HEK293 (cell line): ENCODE measurements at regions not wholly inside any gene's neighbourhood (a gene's known extent, or its start where the extent isn't known, plus 50 kb on each side); places are given as distances from the start of the nearest gene placed in this dataset.

Experiments
- CTCF ChIP-seq: fragments of 450-650 bp; formaldehyde crosslinking; IDR thresholded peaks from 2 replicates; pipeline ENCODE4 v1.5.1; 2016; ENCODE audit warnings: missing biosample characterization, missing genetic modification characterization
- PRDM10 ChIP-seq: fragments of 450-650 bp; formaldehyde crosslinking; IDR thresholded peaks from 2 replicates; pipeline ENCODE4 v1.5.1; 2016; ENCODE audit warnings: missing biosample characterization, missing genetic modification characterization
- ZNF10 ChIP-seq: fragments of 450-650 bp; formaldehyde crosslinking; IDR thresholded peaks from 2 replicates; pipeline ENCODE4 v1.5.1; 2017; ENCODE audit warnings: missing biosample characterization, missing genetic modification characterization
- ZNF239 ChIP-seq: fragments of 450-650 bp; formaldehyde crosslinking; IDR thresholded peaks from 2 replicates; pipeline ENCODE4 v1.5.1; 2016; ENCODE audit warnings: missing biosample characterization, missing genetic modification characterization
- ZNF416 ChIP-seq: fragments of 450-650 bp; formaldehyde crosslinking; IDR thresholded peaks from 2 replicates; pipeline ENCODE4 v1.5.1; 2016; ENCODE audit warnings: missing biosample characterization, missing genetic modification characterization
- ZNF510 ChIP-seq: fragments of 450-650 bp; formaldehyde crosslinking; IDR thresholded peaks from 2 replicates; pipeline ENCODE4 v1.5.1; 2018; ENCODE audit warnings: mild to moderate bottlenecking, missing genetic modification characterization, missing biosample characterization; ENCODE audit not compliant: insufficient replicate concordance
- ZNF529 ChIP-seq: fragments of 450-650 bp; formaldehyde crosslinking; IDR thresholded peaks from 2 replicates; pipeline ENCODE4 v1.5.1; 2017; ENCODE audit warnings: missing genetic modification characterization, missing biosample characterization; ENCODE audit not compliant: insufficient replicate concordance
- ZNF76 ChIP-seq: fragments of 450-650 bp; formaldehyde crosslinking; IDR thresholded peaks from 2 replicates; pipeline ENCODE4; 2016; ENCODE audit warnings: low read depth, missing biosample characterization, missing genetic modification characterization, borderline replicate concordance

GRCh38 chr7:152504367-152504766, 68.6 kb upstream of the KMT2C start:
- TF ChIP-seq ZNF76 (tag by site-specific recombination) (no peak), PRDM10 (tag by site-specific recombination) (no peak), CTCF (no peak), ZNF239 (no peak), ZNF416 (tag by site-specific recombination) (no peak), ZNF10 (tag by site-specific recombination) (no peak), ZNF510 (tag by site-specific recombination) (no peak), ZNF529 (tag by site-specific recombination) (no peak)
